Endothelial cell of hepatic sinusoid (primary cell): ENCODE measurements at regions not wholly inside any gene's neighbourhood (a gene's known extent, or its start where the extent isn't known, plus 50 kb on each side); places are given as distances from the start of the nearest gene placed in this dataset.

Source experiments
- in situ Hi-C: cut with HindIII; loops from 2 replicates; pipeline ENCODE4 v1.10.0; 2017; ENCODE audit warnings: low sequenced_read_pairs

- in situ Hi-C loops = no loop called here
Observed at GRCh38 chr6:132244744-132245143, 156.5 kb downstream of the MOXD1 start.

GRCh38 chr6:132236744-132237143, 164.5 kb downstream of the MOXD1 start:
- in situ Hi-C loops = no loop called here

- in situ Hi-C loops = no loop called here
Observed at GRCh38 chr6:132236281-132236680, 165.0 kb downstream of the MOXD1 start.

GRCh38 chr6:132235596-132236280, 165.5 kb downstream of the MOXD1 start:
- in situ Hi-C loops = no loop called here

- in situ Hi-C loops = no loop called here
Observed at GRCh38 chr6:132234356-132234755, 166.9 kb downstream of the MOXD1 start.

GRCh38 chr6:132231121-132231884, 170.0 kb downstream of the MOXD1 start:
- in situ Hi-C loops = no loop called here

GRCh38 chr6:132228894-132229293, 172.4 kb downstream of the MOXD1 start:
- in situ Hi-C loops = no loop called here

GRCh38 chr6:132227904-132228303, 173.4 kb downstream of the MOXD1 start:
- in situ Hi-C loops = no loop called here

- in situ Hi-C loops = no loop called here
Observed at GRCh38 chr6:132224943-132225342, 176.3 kb downstream of the MOXD1 start.

GRCh38 chr6:132220800-132221199, 180.5 kb downstream of the MOXD1 start:
- in situ Hi-C loops = no loop called here

GRCh38 chr6:132219901-132220300, 181.4 kb downstream of the MOXD1 start:
- in situ Hi-C loops = no loop called here

- in situ Hi-C loops = no loop called here
Observed at GRCh38 chr6:132218059-132218696, 183.1 kb downstream of the MOXD1 start.

GRCh38 chr6:132215805-132216204, 185.5 kb downstream of the MOXD1 start:
- in situ Hi-C loops = no loop called here

GRCh38 chr6:132214716-132215115, 186.6 kb downstream of the MOXD1 start:
- in situ Hi-C loops = no loop called here

GRCh38 chr6:132213732-132214131, 187.5 kb downstream of the MOXD1 start:
- in situ Hi-C loops = no loop called here

- in situ Hi-C loops = no loop called here
Observed at GRCh38 chr6:132213191-132213590, 188.1 kb downstream of the MOXD1 start.

- in situ Hi-C loops = no loop called here
Observed at GRCh38 chr6:132210886-132211563, 190.2 kb downstream of the MOXD1 start.

- in situ Hi-C loops = loop anchor here (5.0 kb wide), 1 partner anchor 107 kb away; no protein-coding TSS in a partner anchor
Observed at GRCh38 chr6:132209351-132209750, 191.9 kb downstream of the MOXD1 start.

GRCh38 chr6:132207991-132208390, 193.3 kb downstream of the MOXD1 start:
- in situ Hi-C loops = loop anchor here (5.0 kb wide), 1 partner anchor 106 kb away; no protein-coding TSS in a partner anchor

- in situ Hi-C loops = loop anchor here (5.0 kb wide), 1 partner anchor 104 kb away; no protein-coding TSS in a partner anchor
Observed at GRCh38 chr6:132205946-132206345, 195.3 kb downstream of the MOXD1 start.

- in situ Hi-C loops = no loop called here
Observed at GRCh38 chr6:132204591-132204990, 196.7 kb downstream of the MOXD1 start.
